HepG2 (cell line): ENCODE measurements at regions not wholly inside any gene's neighbourhood (a gene's known extent, or its start where the extent isn't known, plus 50 kb on each side); places are given as distances from the start of the nearest gene placed in this dataset.

ENCODE experiments used
- ATAC-seq: fragments of 200-7000 bp; cut with Tn5 transposase; 3 replicates; pipeline ENCODE4 v1.9.1; 2020; ENCODE audit warnings: mild to moderate bottlenecking, moderate library complexity
- BruUV-seq: library from RNA; stranded (reverse); fragments of 400-500 nt; replicated peaks from 2 replicates; lab custom pipeline; 2021; lab: Mats Ljungman, UMichigan
- CTCF ChIA-PET: fragments of 300-600 bp; formaldehyde crosslinking; extraction: SDS; loops from one replicate; lab custom pipeline; 2021; ENCODE audit warnings: low total read pairs, inconsistent platforms, low intra/inter-chr PET ratio; lab: Yijun Ruan, JAX
- POLR2A ChIA-PET: fragments of 350-600 bp; sonication (Branson Sonifier 250); formaldehyde crosslinking; loops from one replicate; lab custom pipeline; 2020; ENCODE audit warnings: antibody characterized with exemption, inconsistent platforms; lab: Yijun Ruan, JAX
- DNase-seq: peaks from one replicate; pipeline ENCODE4 v3.0.0-alpha.2; 2015; ENCODE audit warnings: low spot score
- FAIRE-seq: peaks from 3 replicates; lab custom pipeline; 2011; peaks lifted over from hg19 to GRCh38; lab: Jason Lieb, UNC
- H2AFZ ChIP-seq: one replicate; pipeline ENCODE4 v1.6.1; 2011; ENCODE audit warnings: low read length, inconsistent platforms
- H3K27ac ChIP-seq: fragments of 300-600 bp; 3 replicates; pipeline ENCODE4 v1.8.0; 2011; ENCODE audit warnings: mixed run types, mild to moderate bottlenecking, mixed read lengths, low read length, inconsistent platforms; ENCODE audit not compliant: insufficient read depth; ENCODE audit errors: extremely low read length
- H3K27me3 ChIP-seq, 2 experiments: fragments of 200-600 bp in 1 of 2; 2 replicates in 1 of 2; 3 replicates in 1 of 2; pipeline versions ENCODE4 v1.6.0 to v1.8.0; 2011; ENCODE audit warnings: low read length in 2 of 2, mild to moderate bottlenecking in 2 of 2, moderate library complexity in 2 of 2, inconsistent platforms in 1 of 2; ENCODE audit not compliant: insufficient read depth in 2 of 2, control insufficient read depth in 1 of 2
- H3K36me3 ChIP-seq, 2 experiments: fragments of 200-600 bp in 1 of 2; replicated peaks in 1 of 2; 2 replicates in 1 of 2; 3 replicates in 1 of 2; pipeline versions ENCODE4 v1.5.1 to v1.8.0; 2011; ENCODE audit warnings: low read length in 2 of 2, inconsistent platforms in 1 of 2; ENCODE audit not compliant: insufficient read depth in 2 of 2, control insufficient read depth in 1 of 2
- H3K4me1 ChIP-seq: 2 replicates; pipeline ENCODE4 v1.5.1; 2012; ENCODE audit warnings: low read length, inconsistent platforms; ENCODE audit not compliant: insufficient read depth
- H3K4me2 ChIP-seq: 2 replicates; pipeline ENCODE4 v1.6.0; 2011; ENCODE audit warnings: low read depth, low read length, inconsistent platforms
- H3K4me3 ChIP-seq, 3 experiments: fragments of 200-600 bp in 1 of 3; sonication (generic), shearing (Covaris generic) in 1 of 3; replicated peaks in 1 of 3; 2 replicates each; pipeline ENCODE4 v1.5.1; 2011 to 2016; ENCODE audit warnings: low read length in 3 of 3, inconsistent platforms in 2 of 3, low read depth in 2 of 3, mild to moderate bottlenecking in 2 of 3, control low read depth in 1 of 3, mixed read lengths in 1 of 3; ENCODE audit not compliant: insufficient read depth in 1 of 3
- H3K79me2 ChIP-seq: one replicate; pipeline ENCODE4 v1.6.1; 2011; ENCODE audit warnings: low read length, inconsistent platforms; ENCODE audit not compliant: insufficient read depth
- H3K9ac ChIP-seq: 2 replicates; pipeline ENCODE4 v1.6.0; 2011; ENCODE audit warnings: mild to moderate bottlenecking, low read depth, low read length, inconsistent platforms; ENCODE audit not compliant: insufficient read depth
- H3K9me3 ChIP-seq: 2 replicates; pipeline ENCODE4 v1.5.1; 2012; ENCODE audit warnings: mild to moderate bottlenecking, low read length
- H4K20me1 ChIP-seq: 2 replicates; pipeline ENCODE4 v1.6.0; 2011; ENCODE audit warnings: inconsistent platforms, mild to moderate bottlenecking, low read length, moderate library complexity; ENCODE audit not compliant: insufficient read depth
- HOXA7 ChIP-seq: sonication (generic); formaldehyde crosslinking; IDR thresholded peaks from 2 replicates; pipeline ENCODE4 v1.8.1; 2022; ENCODE audit warnings: mild to moderate bottlenecking, missing genetic modification reagents, moderate library complexity
- KDM4B ChIP-seq: sonication (generic); formaldehyde crosslinking; IDR thresholded peaks from 2 replicates; pipeline ENCODE4 v1.4.0; 2020; ENCODE audit warnings: missing genetic modification reagents
- MTA3 ChIP-seq: sonication (generic); formaldehyde crosslinking; IDR thresholded peaks from 2 replicates; pipeline ENCODE4 v1.4.0; 2020; ENCODE audit warnings: missing genetic modification reagents
- POGZ ChIP-seq: sonication (generic); formaldehyde crosslinking; IDR thresholded peaks from 2 replicates; pipeline ENCODE4 v1.4.0; 2020; ENCODE audit warnings: mild to moderate bottlenecking, missing genetic modification reagents
- POLR2A ChIP-seq, 2 experiments: IDR thresholded peaks; 2 replicates each; pipeline ENCODE4 v1.6.1; 2011; ENCODE audit warnings: low read depth in 2 of 2, low read length in 2 of 2, mild to moderate bottlenecking in 1 of 2, moderate library complexity in 1 of 2; ENCODE audit not compliant: insufficient read depth in 1 of 2
- SKI ChIP-seq: fragments of 450-650 bp; IDR thresholded peaks from one replicate; pipeline ENCODE4 v1.6.1; 2018; ENCODE audit warnings: mild to moderate bottlenecking; ENCODE audit not compliant: partially characterized antibody
- SOX6 ChIP-seq, 2 experiments: fragments of 450-650 bp in 1 of 2; sonication (generic) in 1 of 2; formaldehyde crosslinking in 1 of 2; IDR thresholded peaks; 2 replicates each; pipeline versions ENCODE4 v1.4.0 to v1.6.1; 2017 to 2020; ENCODE audit warnings: antibody characterized with exemption in 1 of 2, mild to moderate bottlenecking in 1 of 2, missing genetic modification reagents in 1 of 2
- SRSF4 ChIP-seq: fragments of 200-400 bp; formaldehyde crosslinking; IDR thresholded peaks from one replicate; pipeline ENCODE4 v1.6.1; 2018; ENCODE audit warnings: mild to moderate bottlenecking, low read depth, low read length, moderate library complexity; ENCODE audit not compliant: poor library complexity, severe bottlenecking
- XRCC5 ChIP-seq: fragments of 200-400 bp; formaldehyde crosslinking; optimal IDR thresholded peaks from 2 replicates; pipeline ENCODE3; 2017; ENCODE audit warnings: mild to moderate bottlenecking, low read length
- ZKSCAN5 ChIP-seq: sonication (generic); formaldehyde crosslinking; IDR thresholded peaks from 2 replicates; pipeline ENCODE4 v1.5.1; 2020; ENCODE audit warnings: mild to moderate bottlenecking, missing genetic modification reagents
- ZNF17 ChIP-seq: sonication (generic); formaldehyde crosslinking; IDR thresholded peaks from 2 replicates; pipeline ENCODE4 v1.5.0; 2020; ENCODE audit warnings: mild to moderate bottlenecking, missing genetic modification reagents
- ZNF263 ChIP-seq: sonication (generic); formaldehyde crosslinking; IDR thresholded peaks from 2 replicates; pipeline ENCODE4 v1.4.0; 2020; ENCODE audit warnings: missing genetic modification reagents
- ZNF337 ChIP-seq: sonication (generic); formaldehyde crosslinking; IDR thresholded peaks from 2 replicates; pipeline ENCODE4 v1.5.1; 2020; ENCODE audit warnings: missing genetic modification reagents, low read depth, mild to moderate bottlenecking, borderline replicate concordance
- ZNF460 ChIP-seq: sonication (generic); formaldehyde crosslinking; IDR thresholded peaks from 2 replicates; pipeline ENCODE4 v1.5.1; 2020; ENCODE audit warnings: missing genetic modification reagents, mild to moderate bottlenecking, borderline replicate concordance
- ZNF549 ChIP-seq: sonication (generic); formaldehyde crosslinking; IDR thresholded peaks from 2 replicates; pipeline ENCODE4 v1.5.0; 2020; ENCODE audit warnings: missing genetic modification reagents
- ZNF644 ChIP-seq: IDR thresholded peaks from 2 replicates; pipeline ENCODE4 v1.6.1; 2016; ENCODE audit warnings: low read depth
- ZNF670 ChIP-seq: sonication (generic); formaldehyde crosslinking; IDR thresholded peaks from 2 replicates; pipeline ENCODE4 v1.8.0; 2022; ENCODE audit warnings: mild to moderate bottlenecking, missing genetic modification reagents, borderline replicate concordance
- ZNF7 ChIP-seq: IDR thresholded peaks from 2 replicates; pipeline ENCODE4 v1.6.1; 2016; ENCODE audit warnings: missing biosample characterization, missing genetic modification reagents
- ZNF724P ChIP-seq: sonication (generic); formaldehyde crosslinking; IDR thresholded peaks from 2 replicates; pipeline ENCODE4 v1.8.0; 2022; ENCODE audit warnings: missing genetic modification reagents, borderline replicate concordance
- ZSCAN9 ChIP-seq: IDR thresholded peaks from 2 replicates; pipeline ENCODE4 v1.6.1; 2016; ENCODE audit warnings: borderline replicate concordance
- WGBS: methylation state at CpG from one replicate; pipeline ENCODE4 v1.1.6; 2017; ENCODE audit warnings: low lambda C conversion rate; 5-methylcytosine and 5-hydroxymethylcytosine counted together
- in situ Hi-C: cut with HindIII; loops from 2 replicates; pipeline ENCODE4 v1.10.0; 2017; ENCODE audit warnings: low pct_unique_long_range_greater_than_20kb; ENCODE audit not compliant: extremely low pct_ligation_motif_present
- intact Hi-C: fragments of 100-400 bp; cut with micrococcal nuclease; formaldehyde crosslinking; loops from one replicate; pipeline ENCODE4 v1.10.0; 2022; ENCODE audit not compliant: unreplicated experiment
- TF ChIP-seq, protein P1 (sequence below): IDR thresholded peaks from 2 replicates; pipeline ENCODE4 v1.6.1; 2016; ENCODE audit warnings: low read depth, borderline replicate concordance

GRCh38 chr6:66230591-66230990 lies 523.6 kb upstream of the EYS start:
- no peaks in the 10 kb centered on the region for H3K79me2 ChIP-seq
- CTCF ChIA-PET: no interaction called here
- FAIRE-seq: no peak

DNA sequence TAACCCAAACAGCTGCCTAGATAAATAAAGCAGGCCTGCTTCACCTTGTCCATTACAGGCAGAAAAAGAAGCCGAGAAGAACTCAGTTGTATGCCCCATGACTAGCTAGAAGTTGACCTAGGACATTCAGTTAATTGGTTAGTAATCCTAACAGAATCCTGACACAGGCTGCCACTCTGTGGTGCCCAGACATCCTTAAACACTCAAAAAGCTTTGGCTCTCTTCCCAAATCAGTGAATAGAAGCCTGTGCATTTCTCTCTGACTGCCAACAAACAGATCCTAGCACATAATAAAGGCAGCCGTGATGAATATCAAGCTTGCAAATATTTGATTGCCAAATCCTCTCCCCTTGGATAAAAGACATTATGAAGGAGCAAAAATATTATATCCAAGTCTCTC lies 519.1 kb upstream of the EYS start:
- Histone ChIP-seq H3K27me3 (no peaks in the 10 kb centered on the region), H2AFZ (no peak overlapping the region), H4K20me1 (no peaks in the 10 kb centered on the region), H3K79me2 (no peaks in the 10 kb centered on the region)
- no TSS peak for BruUV-seq
- TF ChIP-seq ZNF337 (CRISPR knock-in tag) (no peak), KDM4B (CRISPR knock-in tag) (no peak), ZNF724P (no peak), MTA3 (CRISPR knock-in tag) (no peak), ZNF263 (CRISPR knock-in tag) (no peak), ZNF670 (CRISPR knock-in tag) (no peak), POLR2A (IDR thresholded peaks at IDR 0.05; ENCODE audit: insufficient read depth in 1 of 2, low read depth in 2 of 2, low read length in 2 of 2) (no peak), ZKSCAN5 (no peak), ZNF549 (CRISPR knock-in tag) (no peak), ZNF17 (CRISPR knock-in tag) (no peak), ZSCAN9 (CRISPR knock-in tag) (no peak), XRCC5 (no peak), ZNF7 (CRISPR knock-in tag) (no peak), SRSF4 (no peak), ZNF460 (no peak), SKI (no peak), SOX6 (IDR thresholded peaks at IDR 0.05) (no peak), SOX6 (CRISPR knock-in tag; IDR thresholded peaks at IDR 0.05) (no peak), ZNF644 (no peak), HOXA7 (CRISPR knock-in tag) (no peak)
- TF ChIP-seq, protein P1, sequence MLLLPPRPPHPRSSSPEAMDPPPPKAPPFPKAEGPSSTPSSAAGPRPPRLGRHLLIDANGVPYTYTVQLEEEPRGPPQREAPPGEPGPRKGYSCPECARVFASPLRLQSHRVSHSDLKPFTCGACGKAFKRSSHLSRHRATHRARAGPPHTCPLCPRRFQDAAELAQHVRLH: no peak
- TF ChIP-seq, all 625 proteins: peak for 0
- no peak for DNase-seq
- in situ Hi-C loops: no loop called here
- no peak for FAIRE-seq
- 27% methylated on average over 2 of the region's 2 CpGs for WGBS
- intact Hi-C loops: no loop called here
- ChIA-PET CTCF (no interaction called here), POLR2A (no interaction called here)
- Histone ChIP-seq H3K27ac (no peak overlapping the region), H3K9me3 (no peaks in the 10 kb centered on the region), H3K4me3 (no peak overlapping the region), H3K9ac (no peak overlapping the region), H3K36me3 (no peaks in the 10 kb centered on the region), H3K4me2 (no peak overlapping the region), H3K4me1 (no peaks in the 10 kb centered on the region)
- no peak for ATAC-seq

More at GRCh38 chr6:66230591-66230990, 523.6 kb upstream of the EYS start:
- ATAC-seq (no peak), DNase-seq (no peak)
- Histone ChIP-seq H3K4me3 (no peak overlapping the region), H4K20me1 (no peaks in the 10 kb centered on the region), H3K36me3 (no peaks in the 10 kb centered on the region), H3K4me1 (no peaks in the 10 kb centered on the region), H3K27me3 (no peaks in the 10 kb centered on the region), H3K27ac (no peak overlapping the region), H3K9me3 (no peaks in the 10 kb centered on the region), H3K9ac (no peak overlapping the region), H3K4me2 (no peak overlapping the region)
- WGBS: 10% methylated on average over 3 of the region's 3 CpGs
- no TSS peak for BruUV-seq
- POLR2A ChIA-PET: no interaction called here
- intact Hi-C loops: no loop called here
- in situ Hi-C loops: no loop called here
- TF ChIP-seq POGZ: no peak
- TF ChIP-seq, all 625 proteins: peak for 0
- no peak overlapping the region for H2AFZ ChIP-seq
